MCF 10A (cell line): ENCODE measurements at regions not wholly inside any gene's neighbourhood (a gene's known extent, or its start where the extent isn't known, plus 50 kb on each side); places are given as distances from the start of the nearest gene placed in this dataset.

Source experiments
- BruUV-seq: library from RNA; stranded (reverse); fragments of 400-500 nt; replicated peaks from 2 replicates; lab custom pipeline; 2021; lab: Mats Ljungman, UMichigan
- CTCF ChIA-PET: fragments of 300-600 bp; sonication (Branson Sonifier 250); formaldehyde crosslinking; extraction: SDS; loops from one replicate; lab custom pipeline; 2021; ENCODE audit warnings: antibody characterized with exemption, inconsistent platforms; lab: Yijun Ruan, JAX
- POLR2A ChIA-PET: fragments of 300-600, 350-650 bp; sonication (Branson Sonifier 250); formaldehyde crosslinking; extraction: SDS; loops from one replicate; lab custom pipeline; 2020; ENCODE audit warnings: antibody characterized with exemption, inconsistent platforms; lab: Yijun Ruan, JAX
- DNase-seq: peaks from one replicate; pipeline ENCODE4 v3.0.0-alpha.2; 2018; ENCODE audit not compliant: unreplicated experiment
- H3K27ac Mint-ChIP-seq: one replicate; pipeline ENCODE4 v1.8.0; 2022; ENCODE audit warnings: mild to moderate bottlenecking, low read depth, mixed read lengths; ENCODE audit not compliant: unreplicated experiment
- H3K27me3 Mint-ChIP-seq: one replicate; pipeline ENCODE4 v1.8.0; 2022; ENCODE audit warnings: mixed read lengths; ENCODE audit not compliant: insufficient read depth, unreplicated experiment
- H3K36me3 Mint-ChIP-seq: one replicate; pipeline ENCODE4 v1.8.0; 2022; ENCODE audit warnings: mild to moderate bottlenecking, moderate library complexity, mixed read lengths; ENCODE audit not compliant: insufficient read depth, unreplicated experiment
- H3K4me1 Mint-ChIP-seq: one replicate; pipeline ENCODE4 v1.8.0; 2022; ENCODE audit warnings: mixed read lengths; ENCODE audit not compliant: insufficient read depth, unreplicated experiment
- H3K4me3 Mint-ChIP-seq: one replicate; pipeline ENCODE4 v1.8.0; 2022; ENCODE audit warnings: mild to moderate bottlenecking, moderate library complexity, mixed read lengths; ENCODE audit not compliant: unreplicated experiment
- H3K9me3 Mint-ChIP-seq: one replicate; pipeline ENCODE4 v1.8.0; 2022; ENCODE audit warnings: mixed read lengths; ENCODE audit not compliant: unreplicated experiment
- intact Hi-C: fragments of 100-400 bp; cut with micrococcal nuclease; formaldehyde crosslinking; loops from 2 replicates; pipeline ENCODE4 v1.14.1; 2022
- TF ChIP-seq, protein P1 (sequence below): fragments of 200-600 bp; IDR thresholded peaks from one replicate; pipeline ENCODE4 v1.8.0; 2022; ENCODE audit warnings: antibody characterized with exemption, mild to moderate bottlenecking; ENCODE audit not compliant: unreplicated experiment

DNA sequence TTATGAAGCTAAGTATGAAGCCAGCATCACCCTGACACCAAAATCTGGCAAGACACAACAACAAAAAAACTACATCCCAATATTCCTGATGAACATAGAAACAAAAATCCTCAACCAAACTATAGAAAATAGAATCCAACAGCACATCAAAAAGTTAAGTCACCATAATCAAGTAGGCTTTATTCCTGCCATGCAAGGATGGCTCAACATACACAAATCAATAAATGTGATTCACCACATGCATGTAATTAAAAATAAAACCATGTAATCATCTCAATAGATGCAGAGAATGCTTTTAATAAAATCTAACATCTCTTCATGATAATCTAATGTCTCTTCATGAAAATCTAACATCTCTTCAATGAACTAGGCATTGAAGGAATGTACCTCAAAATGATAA is 249.4 kb upstream of the GK2 start:
- Mint-ChIP-seq H3K27ac (no peak overlapping the region), H3K9me3 (no peaks in the 10 kb centered on the region), H3K27me3 (no peaks in the 10 kb centered on the region), H3K36me3 (no peaks in the 10 kb centered on the region), H3K4me3 (no peak overlapping the region), H3K4me1 (no peaks in the 10 kb centered on the region)
- BruUV-seq: no TSS peak
- DNase-seq: no peak
- POLR2A ChIA-PET: interaction anchor here (0.7 kb wide), 1 partner anchor 19 kb away, joined by 3 read pairs; no protein-coding TSS in a partner anchor
- intact Hi-C loops: no loop called here
- CTCF ChIA-PET: interaction anchor here (1.0 kb wide), 1 partner anchor 21 kb away, joined by 3 read pairs; no protein-coding TSS in a partner anchor
- TF ChIP-seq, protein P1, sequence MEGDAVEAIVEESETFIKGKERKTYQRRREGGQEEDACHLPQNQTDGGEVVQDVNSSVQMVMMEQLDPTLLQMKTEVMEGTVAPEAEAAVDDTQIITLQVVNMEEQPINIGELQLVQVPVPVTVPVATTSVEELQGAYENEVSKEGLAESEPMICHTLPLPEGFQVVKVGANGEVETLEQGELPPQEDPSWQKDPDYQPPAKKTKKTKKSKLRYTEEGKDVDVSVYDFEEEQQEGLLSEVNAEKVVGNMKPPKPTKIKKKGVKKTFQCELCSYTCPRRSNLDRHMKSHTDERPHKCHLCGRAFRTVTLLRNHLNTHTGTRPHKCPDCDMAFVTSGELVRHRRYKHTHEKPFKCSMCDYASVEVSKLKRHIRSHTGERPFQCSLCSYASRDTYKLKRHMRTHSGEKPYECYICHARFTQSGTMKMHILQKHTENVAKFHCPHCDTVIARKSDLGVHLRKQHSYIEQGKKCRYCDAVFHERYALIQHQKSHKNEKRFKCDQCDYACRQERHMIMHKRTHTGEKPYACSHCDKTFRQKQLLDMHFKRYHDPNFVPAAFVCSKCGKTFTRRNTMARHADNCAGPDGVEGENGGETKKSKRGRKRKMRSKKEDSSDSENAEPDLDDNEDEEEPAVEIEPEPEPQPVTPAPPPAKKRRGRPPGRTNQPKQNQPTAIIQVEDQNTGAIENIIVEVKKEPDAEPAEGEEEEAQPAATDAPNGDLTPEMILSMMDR: no peak

DNA sequence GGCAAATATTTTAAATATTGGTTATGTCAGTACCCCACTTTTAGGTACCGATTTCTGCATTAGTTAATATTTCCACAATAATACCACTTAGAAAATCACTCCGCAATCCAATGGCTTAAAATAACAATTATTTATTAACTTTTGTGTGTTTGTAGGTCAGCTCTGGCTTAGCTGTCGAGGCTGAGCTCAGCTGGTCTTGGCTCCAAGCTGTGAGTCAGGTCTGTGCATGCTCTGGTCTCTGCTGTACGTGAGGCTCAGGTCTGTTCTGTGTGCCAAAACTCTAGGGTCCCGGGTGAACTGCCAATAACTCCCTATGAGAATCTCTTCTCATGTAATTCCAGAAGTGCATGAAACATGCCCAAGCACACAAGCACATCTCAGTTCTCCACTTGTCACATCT is 245.8 kb upstream of the GK2 start:
- intact Hi-C loops: no loop called here
- POLR2A ChIA-PET: no interaction called here

DNA sequence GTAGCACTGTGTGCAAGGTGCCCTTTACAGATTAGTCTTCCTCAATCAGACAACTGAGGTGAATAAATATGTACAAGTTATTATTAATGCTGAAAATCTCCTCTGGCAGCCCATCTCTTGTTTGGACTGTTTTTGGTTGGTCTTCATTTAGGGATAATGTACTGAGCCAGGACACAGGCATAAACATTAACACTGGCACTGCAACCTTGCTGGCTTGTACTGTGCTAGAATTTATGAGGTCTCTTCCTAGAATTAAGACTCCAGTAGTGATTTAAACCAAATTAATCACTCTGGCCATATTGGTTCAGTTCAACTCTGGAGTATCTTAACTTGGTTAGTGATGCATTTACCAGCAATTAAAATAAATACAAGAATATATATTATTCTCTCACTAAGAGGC is 244.7 kb upstream of the GK2 start:
- H3K36me3 Mint-ChIP-seq: no peaks in the 10 kb centered on the region
- CTCF ChIA-PET: interaction anchor here (0.6 to 1.1 kb wide), 2 partner anchors 23 to 61 kb away, joined by 4 to 6 read pairs; no protein-coding TSS in a partner anchor
- TF ChIP-seq, protein P1: no peak
- POLR2A ChIA-PET: no interaction called here
- DNase-seq: no peak
- H3K27me3 Mint-ChIP-seq: no peaks in the 10 kb centered on the region
- H3K9me3 Mint-ChIP-seq: no peaks in the 10 kb centered on the region
- H3K4me1 Mint-ChIP-seq: peaks cover 5% of the 10 kb centered on the region
- BruUV-seq: no TSS peak
- intact Hi-C loops: no loop called here
- H3K27ac Mint-ChIP-seq: no peak overlapping the region
- H3K4me3 Mint-ChIP-seq: no peak overlapping the region

More for the DNA sequence above, 245.8 kb upstream of the GK2 start:
- CTCF ChIA-PET: interaction anchor here (1.1 kb wide), 1 partner anchor 60 kb away, joined by 6 read pairs; no protein-coding TSS in a partner anchor
- H3K36me3 Mint-ChIP-seq: no peaks in the 10 kb centered on the region
- no TSS peak for BruUV-seq
- no peak for DNase-seq
- TF ChIP-seq, protein P1: no peak
- peaks cover 5% of the 10 kb centered on the region for H3K4me1 Mint-ChIP-seq
- H3K4me3 Mint-ChIP-seq: no peak overlapping the region
- no peaks in the 10 kb centered on the region for H3K27me3 Mint-ChIP-seq
- H3K27ac Mint-ChIP-seq: no peak overlapping the region
- H3K9me3 Mint-ChIP-seq: no peaks in the 10 kb centered on the region

DNA sequence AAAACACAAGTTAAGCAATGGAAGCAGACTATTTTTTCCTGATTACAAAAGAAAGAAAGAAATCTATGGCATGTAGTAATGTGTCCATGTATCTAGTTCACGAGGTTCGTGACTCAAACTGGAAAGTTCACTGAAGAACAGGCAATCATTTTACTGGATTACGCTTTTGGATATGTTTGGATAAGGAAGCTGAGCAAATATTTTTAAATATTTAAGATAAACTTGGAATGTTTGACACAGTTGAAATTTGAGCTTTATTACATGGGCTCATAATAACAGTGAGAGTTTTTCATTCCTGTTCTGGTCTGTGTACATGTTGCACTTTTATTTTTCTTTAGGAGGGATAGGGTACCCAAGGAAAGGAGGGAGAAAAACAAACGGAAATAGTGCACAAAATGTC is 244.2 kb upstream of the GK2 start:
- Mint-ChIP-seq H3K36me3 (no peaks in the 10 kb centered on the region), H3K27ac (no peak overlapping the region), H3K9me3 (no peaks in the 10 kb centered on the region), H3K4me3 (no peak overlapping the region), H3K27me3 (no peaks in the 10 kb centered on the region), H3K4me1 (peaks cover 5% of the 10 kb centered on the region)
- BruUV-seq: no TSS peak
- intact Hi-C loops: no loop called here
- ChIA-PET POLR2A (no interaction called here), CTCF (no interaction called here)
- TF ChIP-seq, protein P1: no peak
- DNase-seq: peak; percentile 43
